ENCODE measurements at regions not wholly inside any gene's neighbourhood (a gene's known extent, or its start where the extent isn't known, plus 50 kb on each side); places are given as distances from the start of the nearest gene placed in this dataset.

DNA sequence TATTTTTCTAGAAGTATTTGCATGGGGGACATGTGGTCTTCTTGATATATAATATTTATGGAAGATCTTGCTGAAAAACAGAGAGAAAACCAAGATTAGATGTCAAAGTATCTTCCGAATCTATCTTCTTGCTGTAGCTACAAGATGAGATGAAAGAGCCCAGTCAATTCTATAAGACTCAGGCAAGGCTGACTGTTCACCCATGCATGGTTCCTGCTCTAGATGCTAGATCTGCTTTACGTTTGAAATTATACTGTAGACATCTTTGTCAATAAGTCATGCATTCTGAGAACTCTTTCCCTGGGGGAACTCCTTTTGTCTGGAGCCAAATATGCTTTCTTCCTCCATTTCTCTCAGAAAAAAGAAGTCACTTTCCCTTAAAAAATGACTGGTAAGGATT, 1292.0 kb downstream of the XPNPEP1 start (continued):
- no peak for TF ChIP-seq GTF2I (CRISPR knock-in tag; conservative IDR thresholded peaks at IDR 0.05)
- no peak for TF ChIP-seq CREM (CRISPR knock-in tag; IDR thresholded peaks at IDR 0.05)
- no peak for TF ChIP-seq HMGA2 (CRISPR knock-in tag; IDR thresholded peaks at IDR 0.05)
- no peak for TF ChIP-seq ZBTB21 (CRISPR knock-in tag; IDR thresholded peaks at IDR 0.05; ENCODE audit: borderline replicate concordance)
- no peak for TF ChIP-seq TEAD4 (CRISPR knock-in tag; IDR thresholded peaks at IDR 0.05)

DNA sequence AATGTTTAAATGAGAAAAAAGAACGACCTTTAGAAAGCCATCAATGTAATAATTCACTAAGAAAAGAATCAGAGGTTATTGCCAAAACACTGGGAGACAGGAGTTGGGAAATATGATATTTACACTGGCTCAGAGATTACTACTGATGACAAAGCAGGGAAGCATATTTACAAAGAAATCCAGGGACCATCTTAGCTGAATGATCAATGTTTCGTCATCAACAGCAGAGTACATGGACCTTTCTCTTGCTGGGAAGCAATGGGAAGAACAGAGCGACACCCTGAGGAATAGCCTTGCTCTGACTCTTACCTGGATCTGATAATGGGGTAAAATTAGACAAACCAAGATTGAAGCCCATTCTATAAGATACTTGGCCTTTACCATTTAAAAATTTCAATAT, 1293.5 kb downstream of the XPNPEP1 start:
- Mint-ChIP-seq H3K4me1 (no peaks in the 10 kb centered on the region), H3K9me3 (no peaks in the 10 kb centered on the region), H3K27ac (no peak overlapping the region), H3K27me3 (ENCODE audit: low read depth) (peaks cover 6% of the 10 kb centered on the region), H3K4me3 (no peak overlapping the region), H3K36me3 (no peaks in the 10 kb centered on the region)
- ATAC-seq: no peak
- CTCF ChIA-PET: no interaction called here
- POLR2A ChIA-PET: no interaction called here
- no peak for DNase-seq (ENCODE audit: low spot score)
- no peak for TF ChIP-seq ETV6 (CRISPR knock-in tag; IDR thresholded peaks at IDR 0.05)
- TF ChIP-seq, protein P1, sequence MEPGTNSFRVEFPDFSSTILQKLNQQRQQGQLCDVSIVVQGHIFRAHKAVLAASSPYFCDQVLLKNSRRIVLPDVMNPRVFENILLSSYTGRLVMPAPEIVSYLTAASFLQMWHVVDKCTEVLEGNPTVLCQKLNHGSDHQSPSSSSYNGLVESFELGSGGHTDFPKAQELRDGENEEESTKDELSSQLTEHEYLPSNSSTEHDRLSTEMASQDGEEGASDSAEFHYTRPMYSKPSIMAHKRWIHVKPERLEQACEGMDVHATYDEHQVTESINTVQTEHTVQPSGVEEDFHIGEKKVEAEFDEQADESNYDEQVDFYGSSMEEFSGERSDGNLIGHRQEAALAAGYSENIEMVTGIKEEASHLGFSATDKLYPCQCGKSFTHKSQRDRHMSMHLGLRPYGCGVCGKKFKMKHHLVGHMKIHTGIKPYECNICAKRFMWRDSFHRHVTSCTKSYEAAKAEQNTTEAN (CRISPR knock-in tag; IDR thresholded peaks at IDR 0.05): no peak

DNA sequence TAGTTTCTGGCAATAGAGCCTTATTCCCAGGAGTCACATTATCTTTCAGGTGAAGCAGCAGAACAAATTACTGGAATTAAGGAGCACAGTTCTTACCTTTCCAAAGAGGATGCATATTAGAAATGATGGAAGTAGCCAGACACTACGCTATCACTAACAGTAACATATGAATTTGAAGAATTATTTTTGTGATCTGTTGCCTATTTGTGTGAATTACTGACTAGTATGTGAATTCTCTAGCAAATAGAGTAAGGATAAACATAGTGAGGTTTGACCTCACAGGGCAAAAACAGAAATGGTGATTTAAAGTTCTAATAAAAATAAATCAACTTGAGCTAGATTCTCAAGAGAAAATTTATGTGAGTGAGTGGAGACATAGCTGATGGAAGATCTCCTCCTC, 1299.3 kb downstream of the XPNPEP1 start:
- H3K9me3 Mint-ChIP-seq: no peaks in the 10 kb centered on the region
- ChIA-PET CTCF (no interaction called here), POLR2A (no interaction called here)
- no peak overlapping the region for H3K27ac Mint-ChIP-seq
- H3K36me3 Mint-ChIP-seq: no peaks in the 10 kb centered on the region
- H3K27me3 Mint-ChIP-seq (ENCODE audit: low read depth): peaks cover 6% of the 10 kb centered on the region
- no peak overlapping the region for H3K4me3 Mint-ChIP-seq
- 0 out of 2 replicates have a peak, but pooled peaks cover 2% of the 10 kb centered on the region for H3K4me1 Mint-ChIP-seq
- ATAC-seq (no peak), DNase-seq (ENCODE audit: low spot score) (no peak)
- TF ChIP-seq, protein P2, sequence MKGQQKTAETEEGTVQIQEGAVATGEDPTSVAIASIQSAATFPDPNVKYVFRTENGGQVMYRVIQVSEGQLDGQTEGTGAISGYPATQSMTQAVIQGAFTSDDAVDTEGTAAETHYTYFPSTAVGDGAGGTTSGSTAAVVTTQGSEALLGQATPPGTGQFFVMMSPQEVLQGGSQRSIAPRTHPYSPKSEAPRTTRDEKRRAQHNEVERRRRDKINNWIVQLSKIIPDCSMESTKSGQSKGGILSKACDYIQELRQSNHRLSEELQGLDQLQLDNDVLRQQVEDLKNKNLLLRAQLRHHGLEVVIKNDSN (CRISPR knock-in tag; IDR thresholded peaks at IDR 0.05): no peak
- TF ChIP-seq FOXP1 (CRISPR knock-in tag; IDR thresholded peaks at IDR 0.05; ENCODE audit: borderline replicate concordance) (no peak), ETV6 (CRISPR knock-in tag; IDR thresholded peaks at IDR 0.05) (no peak), TEAD4 (CRISPR knock-in tag; IDR thresholded peaks at IDR 0.05) (no peak), ZNF219 (CRISPR knock-in tag; IDR thresholded peaks at IDR 0.05; ENCODE audit: borderline replicate concordance) (no peak), ATF1 (CRISPR knock-in tag; IDR thresholded peaks at IDR 0.05) (no peak), SMAD4 (CRISPR knock-in tag; IDR thresholded peaks at IDR 0.05) (no peak), SP1 (CRISPR knock-in tag; conservative IDR thresholded peaks at IDR 0.05) (no peak), MXD4 (CRISPR knock-in tag; IDR thresholded peaks at IDR 0.05; ENCODE audit: borderline replicate concordance) (no peak)
- TF ChIP-seq, protein P3, sequence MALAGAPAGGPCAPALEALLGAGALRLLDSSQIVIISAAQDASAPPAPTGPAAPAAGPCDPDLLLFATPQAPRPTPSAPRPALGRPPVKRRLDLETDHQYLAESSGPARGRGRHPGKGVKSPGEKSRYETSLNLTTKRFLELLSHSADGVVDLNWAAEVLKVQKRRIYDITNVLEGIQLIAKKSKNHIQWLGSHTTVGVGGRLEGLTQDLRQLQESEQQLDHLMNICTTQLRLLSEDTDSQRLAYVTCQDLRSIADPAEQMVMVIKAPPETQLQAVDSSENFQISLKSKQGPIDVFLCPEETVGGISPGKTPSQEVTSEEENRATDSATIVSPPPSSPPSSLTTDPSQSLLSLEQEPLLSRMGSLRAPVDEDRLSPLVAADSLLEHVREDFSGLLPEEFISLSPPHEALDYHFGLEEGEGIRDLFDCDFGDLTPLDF (CRISPR knock-in tag; IDR thresholded peaks at IDR 0.05): no peak
- TF ChIP-seq, protein P4, sequence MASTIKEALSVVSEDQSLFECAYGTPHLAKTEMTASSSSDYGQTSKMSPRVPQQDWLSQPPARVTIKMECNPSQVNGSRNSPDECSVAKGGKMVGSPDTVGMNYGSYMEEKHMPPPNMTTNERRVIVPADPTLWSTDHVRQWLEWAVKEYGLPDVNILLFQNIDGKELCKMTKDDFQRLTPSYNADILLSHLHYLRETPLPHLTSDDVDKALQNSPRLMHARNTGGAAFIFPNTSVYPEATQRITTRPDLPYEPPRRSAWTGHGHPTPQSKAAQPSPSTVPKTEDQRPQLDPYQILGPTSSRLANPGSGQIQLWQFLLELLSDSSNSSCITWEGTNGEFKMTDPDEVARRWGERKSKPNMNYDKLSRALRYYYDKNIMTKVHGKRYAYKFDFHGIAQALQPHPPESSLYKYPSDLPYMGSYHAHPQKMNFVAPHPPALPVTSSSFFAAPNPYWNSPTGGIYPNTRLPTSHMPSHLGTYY (CRISPR knock-in tag; IDR thresholded peaks at IDR 0.05): no peak
- TF ChIP-seq, protein P5, sequence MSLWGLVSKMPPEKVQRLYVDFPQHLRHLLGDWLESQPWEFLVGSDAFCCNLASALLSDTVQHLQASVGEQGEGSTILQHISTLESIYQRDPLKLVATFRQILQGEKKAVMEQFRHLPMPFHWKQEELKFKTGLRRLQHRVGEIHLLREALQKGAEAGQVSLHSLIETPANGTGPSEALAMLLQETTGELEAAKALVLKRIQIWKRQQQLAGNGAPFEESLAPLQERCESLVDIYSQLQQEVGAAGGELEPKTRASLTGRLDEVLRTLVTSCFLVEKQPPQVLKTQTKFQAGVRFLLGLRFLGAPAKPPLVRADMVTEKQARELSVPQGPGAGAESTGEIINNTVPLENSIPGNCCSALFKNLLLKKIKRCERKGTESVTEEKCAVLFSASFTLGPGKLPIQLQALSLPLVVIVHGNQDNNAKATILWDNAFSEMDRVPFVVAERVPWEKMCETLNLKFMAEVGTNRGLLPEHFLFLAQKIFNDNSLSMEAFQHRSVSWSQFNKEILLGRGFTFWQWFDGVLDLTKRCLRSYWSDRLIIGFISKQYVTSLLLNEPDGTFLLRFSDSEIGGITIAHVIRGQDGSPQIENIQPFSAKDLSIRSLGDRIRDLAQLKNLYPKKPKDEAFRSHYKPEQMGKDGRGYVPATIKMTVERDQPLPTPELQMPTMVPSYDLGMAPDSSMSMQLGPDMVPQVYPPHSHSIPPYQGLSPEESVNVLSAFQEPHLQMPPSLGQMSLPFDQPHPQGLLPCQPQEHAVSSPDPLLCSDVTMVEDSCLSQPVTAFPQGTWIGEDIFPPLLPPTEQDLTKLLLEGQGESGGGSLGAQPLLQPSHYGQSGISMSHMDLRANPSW (CRISPR knock-in tag; conservative IDR thresholded peaks at IDR 0.05; ENCODE audit: low read depth): no peak
- TF ChIP-seq, protein P6, sequence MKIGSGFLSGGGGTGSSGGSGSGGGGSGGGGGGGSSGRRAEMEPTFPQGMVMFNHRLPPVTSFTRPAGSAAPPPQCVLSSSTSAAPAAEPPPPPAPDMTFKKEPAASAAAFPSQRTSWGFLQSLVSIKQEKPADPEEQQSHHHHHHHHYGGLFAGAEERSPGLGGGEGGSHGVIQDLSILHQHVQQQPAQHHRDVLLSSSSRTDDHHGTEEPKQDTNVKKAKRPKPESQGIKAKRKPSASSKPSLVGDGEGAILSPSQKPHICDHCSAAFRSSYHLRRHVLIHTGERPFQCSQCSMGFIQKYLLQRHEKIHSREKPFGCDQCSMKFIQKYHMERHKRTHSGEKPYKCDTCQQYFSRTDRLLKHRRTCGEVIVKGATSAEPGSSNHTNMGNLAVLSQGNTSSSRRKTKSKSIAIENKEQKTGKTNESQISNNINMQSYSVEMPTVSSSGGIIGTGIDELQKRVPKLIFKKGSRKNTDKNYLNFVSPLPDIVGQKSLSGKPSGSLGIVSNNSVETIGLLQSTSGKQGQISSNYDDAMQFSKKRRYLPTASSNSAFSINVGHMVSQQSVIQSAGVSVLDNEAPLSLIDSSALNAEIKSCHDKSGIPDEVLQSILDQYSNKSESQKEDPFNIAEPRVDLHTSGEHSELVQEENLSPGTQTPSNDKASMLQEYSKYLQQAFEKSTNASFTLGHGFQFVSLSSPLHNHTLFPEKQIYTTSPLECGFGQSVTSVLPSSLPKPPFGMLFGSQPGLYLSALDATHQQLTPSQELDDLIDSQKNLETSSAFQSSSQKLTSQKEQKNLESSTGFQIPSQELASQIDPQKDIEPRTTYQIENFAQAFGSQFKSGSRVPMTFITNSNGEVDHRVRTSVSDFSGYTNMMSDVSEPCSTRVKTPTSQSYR (CRISPR knock-in tag; IDR thresholded peaks at IDR 0.05): no peak
- TF ChIP-seq, protein P7, sequence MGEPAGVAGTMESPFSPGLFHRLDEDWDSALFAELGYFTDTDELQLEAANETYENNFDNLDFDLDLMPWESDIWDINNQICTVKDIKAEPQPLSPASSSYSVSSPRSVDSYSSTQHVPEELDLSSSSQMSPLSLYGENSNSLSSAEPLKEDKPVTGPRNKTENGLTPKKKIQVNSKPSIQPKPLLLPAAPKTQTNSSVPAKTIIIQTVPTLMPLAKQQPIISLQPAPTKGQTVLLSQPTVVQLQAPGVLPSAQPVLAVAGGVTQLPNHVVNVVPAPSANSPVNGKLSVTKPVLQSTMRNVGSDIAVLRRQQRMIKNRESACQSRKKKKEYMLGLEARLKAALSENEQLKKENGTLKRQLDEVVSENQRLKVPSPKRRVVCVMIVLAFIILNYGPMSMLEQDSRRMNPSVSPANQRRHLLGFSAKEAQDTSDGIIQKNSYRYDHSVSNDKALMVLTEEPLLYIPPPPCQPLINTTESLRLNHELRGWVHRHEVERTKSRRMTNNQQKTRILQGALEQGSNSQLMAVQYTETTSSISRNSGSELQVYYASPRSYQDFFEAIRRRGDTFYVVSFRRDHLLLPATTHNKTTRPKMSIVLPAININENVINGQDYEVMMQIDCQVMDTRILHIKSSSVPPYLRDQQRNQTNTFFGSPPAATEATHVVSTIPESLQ (CRISPR knock-in tag; IDR thresholded peaks at IDR 0.05): no peak
- TF ChIP-seq, protein P8, sequence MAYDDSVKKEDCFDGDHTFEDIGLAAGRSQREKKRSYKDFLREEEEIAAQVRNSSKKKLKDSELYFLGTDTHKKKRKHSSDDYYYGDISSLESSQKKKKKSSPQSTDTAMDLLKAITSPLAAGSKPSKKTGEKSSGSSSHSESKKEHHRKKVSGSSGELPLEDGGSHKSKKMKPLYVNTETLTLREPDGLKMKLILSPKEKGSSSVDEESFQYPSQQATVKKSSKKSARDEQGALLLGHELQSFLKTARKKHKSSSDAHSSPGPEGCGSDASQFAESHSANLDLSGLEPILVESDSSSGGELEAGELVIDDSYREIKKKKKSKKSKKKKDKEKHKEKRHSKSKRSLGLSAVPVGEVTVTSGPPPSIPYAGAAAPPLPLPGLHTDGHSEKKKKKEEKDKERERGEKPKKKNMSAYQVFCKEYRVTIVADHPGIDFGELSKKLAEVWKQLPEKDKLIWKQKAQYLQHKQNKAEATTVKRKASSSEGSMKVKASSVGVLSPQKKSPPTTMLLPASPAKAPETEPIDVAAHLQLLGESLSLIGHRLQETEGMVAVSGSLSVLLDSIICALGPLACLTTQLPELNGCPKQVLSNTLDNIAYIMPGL (CRISPR knock-in tag; IDR thresholded peaks at IDR 0.05): no peak

Measured in WTC11 (cell line).